ENCODE measurements at regions not wholly inside any gene's neighbourhood (a gene's known extent, or its start where the extent isn't known, plus 50 kb on each side); places are given as distances from the start of the nearest gene placed in this dataset.
"Not testable (repeated sequence)": the region's sequence is repeated elsewhere in the genome, so short reads cannot be mapped to it uniquely, and the experiment has no call there.

DNA sequence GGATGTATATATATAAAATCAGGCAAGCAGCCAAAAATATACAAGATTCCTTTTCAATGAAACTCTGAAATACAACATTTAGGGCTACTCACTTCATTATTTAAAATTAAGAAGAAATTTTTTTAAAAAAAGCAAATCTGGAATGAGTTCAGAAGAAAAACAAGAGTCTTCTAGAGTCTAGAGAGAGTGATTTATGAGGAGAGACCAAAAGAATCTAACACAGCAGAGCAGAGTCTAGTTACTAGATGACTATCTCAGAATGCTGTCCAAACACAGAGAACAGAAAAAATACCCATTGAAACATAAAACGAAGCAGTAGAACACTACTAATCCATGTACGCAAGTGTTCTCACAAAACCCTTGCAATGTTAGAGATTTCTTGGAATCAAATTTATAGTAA, 275.2 kb upstream of the CBLB start:
- in situ Hi-C loops (cut with HindIII; ENCODE audit: low sequenced_read_pairs) = no loop called here
- H3K4me3 ChIP-seq (ENCODE audit: low read depth, low read length) = no peak overlapping the region
- TF ChIP-seq, protein P1, sequence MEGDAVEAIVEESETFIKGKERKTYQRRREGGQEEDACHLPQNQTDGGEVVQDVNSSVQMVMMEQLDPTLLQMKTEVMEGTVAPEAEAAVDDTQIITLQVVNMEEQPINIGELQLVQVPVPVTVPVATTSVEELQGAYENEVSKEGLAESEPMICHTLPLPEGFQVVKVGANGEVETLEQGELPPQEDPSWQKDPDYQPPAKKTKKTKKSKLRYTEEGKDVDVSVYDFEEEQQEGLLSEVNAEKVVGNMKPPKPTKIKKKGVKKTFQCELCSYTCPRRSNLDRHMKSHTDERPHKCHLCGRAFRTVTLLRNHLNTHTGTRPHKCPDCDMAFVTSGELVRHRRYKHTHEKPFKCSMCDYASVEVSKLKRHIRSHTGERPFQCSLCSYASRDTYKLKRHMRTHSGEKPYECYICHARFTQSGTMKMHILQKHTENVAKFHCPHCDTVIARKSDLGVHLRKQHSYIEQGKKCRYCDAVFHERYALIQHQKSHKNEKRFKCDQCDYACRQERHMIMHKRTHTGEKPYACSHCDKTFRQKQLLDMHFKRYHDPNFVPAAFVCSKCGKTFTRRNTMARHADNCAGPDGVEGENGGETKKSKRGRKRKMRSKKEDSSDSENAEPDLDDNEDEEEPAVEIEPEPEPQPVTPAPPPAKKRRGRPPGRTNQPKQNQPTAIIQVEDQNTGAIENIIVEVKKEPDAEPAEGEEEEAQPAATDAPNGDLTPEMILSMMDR (IDR thresholded peaks at IDR 0.05; ENCODE audit: low read depth, low read length) = no peak
- DNase-seq (ENCODE audit: low read depth, low spot score) = no peak

GRCh38 chr3:106148440-106149082, 279.7 kb upstream of the CBLB start:
- DNase-seq (ENCODE audit: low read depth, low spot score); H3K4me3 ChIP-seq (ENCODE audit: low read depth, low read length); in situ Hi-C loops (cut with HindIII; ENCODE audit: low sequenced_read_pairs): not testable (repeated sequence)

DNA sequence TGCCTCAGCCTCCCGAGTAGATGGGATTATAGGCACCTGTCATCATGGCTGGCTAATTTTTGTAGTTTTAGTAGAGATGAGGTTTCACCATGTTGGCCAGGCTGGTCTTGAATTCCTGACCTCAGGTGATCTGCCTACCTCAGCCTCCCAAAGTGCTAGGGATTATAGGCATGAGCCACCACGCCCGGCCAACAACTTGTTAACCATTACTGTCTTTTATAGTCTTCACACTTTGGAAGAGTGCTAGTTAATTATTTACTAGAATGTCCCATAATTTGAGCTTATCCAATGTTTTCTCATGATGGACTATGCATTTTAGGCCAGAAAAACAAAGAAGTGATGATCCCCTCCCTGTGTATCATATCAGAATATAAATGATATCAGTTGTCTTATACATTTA, 288.6 kb upstream of the CBLB start:
- H3K4me3 ChIP-seq (ENCODE audit: low read depth, low read length) = no peak overlapping the region
- TF ChIP-seq, protein P1 (IDR thresholded peaks at IDR 0.05; ENCODE audit: low read depth, low read length) = no peak
- no peak for DNase-seq (ENCODE audit: low read depth, low spot score)
- in situ Hi-C loops (cut with HindIII; ENCODE audit: low sequenced_read_pairs) = no loop called here

DNA sequence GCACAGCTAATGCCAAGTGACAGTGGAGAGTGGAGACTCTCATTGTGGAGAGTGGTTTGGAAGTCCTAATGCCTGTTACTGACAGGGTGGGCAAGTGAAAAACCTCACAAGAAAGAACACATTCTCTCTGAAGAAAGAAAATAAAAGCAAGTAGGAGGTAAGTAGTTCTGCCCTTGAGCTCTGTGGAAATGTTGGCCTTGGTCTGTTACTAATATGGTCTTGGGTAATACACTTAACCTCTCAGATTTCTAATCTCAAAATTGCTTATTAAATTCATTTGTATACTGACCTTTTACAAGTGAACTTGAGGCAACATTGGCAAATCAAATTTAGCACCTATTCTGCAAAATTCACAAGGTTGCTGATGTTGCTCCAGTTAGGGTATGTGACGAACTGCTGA, 291.6 kb upstream of the CBLB start:
- TF ChIP-seq, protein P1 (IDR thresholded peaks at IDR 0.05; ENCODE audit: low read depth, low read length) = no peak
- DNase-seq (ENCODE audit: low read depth, low spot score) = no peak
- no peak overlapping the region for H3K4me3 ChIP-seq (ENCODE audit: low read depth, low read length)
- in situ Hi-C loops (cut with HindIII; ENCODE audit: low sequenced_read_pairs) = no loop called here

- no peak overlapping the region for H3K4me3 ChIP-seq (ENCODE audit: low read depth, low read length)
- DNase-seq (ENCODE audit: low read depth, low spot score) = no peak
These were observed 292.4 kb upstream of the CBLB start for GRCh38 chr3:106161246-106161645.

GRCh38 chr3:106167728-106168127, 298.9 kb upstream of the CBLB start:
- no peak overlapping the region for H3K4me3 ChIP-seq (ENCODE audit: low read depth, low read length)
- in situ Hi-C loops (cut with HindIII; ENCODE audit: low sequenced_read_pairs) = no loop called here
- TF ChIP-seq, protein P1 (IDR thresholded peaks at IDR 0.05; ENCODE audit: low read depth, low read length) = no peak
- no peak for DNase-seq (ENCODE audit: low read depth, low spot score)

More at GRCh38 chr3:106161246-106161645, 292.4 kb upstream of the CBLB start:
- TF ChIP-seq, protein P1 (IDR thresholded peaks at IDR 0.05; ENCODE audit: low read depth, low read length) = no peak
- in situ Hi-C loops (cut with HindIII; ENCODE audit: low sequenced_read_pairs) = no loop called here

DNA sequence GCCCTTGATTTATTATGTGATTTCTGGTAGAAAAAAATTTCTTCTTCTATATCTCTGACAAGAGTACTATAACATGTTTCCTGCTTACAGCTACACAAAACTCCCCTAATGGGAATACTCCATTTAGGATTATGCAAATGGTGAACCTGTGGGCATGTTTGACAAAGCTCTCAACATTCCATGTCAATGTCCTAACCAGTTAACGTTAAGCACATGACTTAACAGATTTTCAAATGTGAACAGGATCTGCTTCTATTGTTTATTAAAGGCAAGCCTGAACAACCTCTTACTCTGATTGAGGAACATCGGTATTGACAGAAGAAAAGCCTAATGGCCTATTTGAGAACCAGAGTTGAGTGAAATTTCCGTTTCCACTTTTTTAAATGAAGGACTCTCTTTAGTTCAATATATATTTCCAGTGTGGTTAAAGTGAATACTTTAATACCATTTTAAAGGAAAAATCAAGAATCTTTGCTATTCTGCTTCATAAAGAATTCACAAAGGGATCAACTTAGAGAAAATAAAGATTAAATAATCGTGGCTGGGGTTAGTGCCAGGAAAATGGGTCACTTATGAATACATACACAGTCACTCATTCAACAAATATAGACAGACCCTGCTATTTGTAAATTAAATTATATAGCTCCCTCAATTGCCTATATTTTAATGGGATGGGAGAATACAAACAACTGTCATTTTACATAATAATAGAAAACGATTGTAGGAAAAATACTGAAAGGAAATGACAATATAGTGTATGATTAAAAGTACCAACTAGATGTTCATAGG, 300.3 kb upstream of the CBLB start:
- in situ Hi-C loops (cut with HindIII; ENCODE audit: low sequenced_read_pairs) = no loop called here
- no peak for DNase-seq (ENCODE audit: low read depth, low spot score)
- TF ChIP-seq, protein P1 (IDR thresholded peaks at IDR 0.05; ENCODE audit: low read depth, low read length) = no peak
- no peak overlapping the region for H3K4me3 ChIP-seq (ENCODE audit: low read depth, low read length)
